SK-N-SH treated with all-trans-retinoic acid at 6 μM for 48 hours (cell line): ENCODE measurements at regions not wholly inside any gene's neighbourhood (a gene's known extent, or its start where the extent isn't known, plus 50 kb on each side); places are given as distances from the start of the nearest gene placed in this dataset.

Source experiments
- CREB5 ChIP-seq: fragments of 250-450 bp; sonication (Bioruptor Pico); IDR thresholded peaks from 2 replicates; pipeline ENCODE4 v1.5.1; 2020; ENCODE audit warnings: low read depth, mild to moderate bottlenecking, moderate library complexity
- ISL1 ChIP-seq: fragments of 250-450 bp; sonication (Bioruptor Pico); IDR thresholded peaks from 2 replicates; pipeline ENCODE4 v2.1.2; 2022; ENCODE audit warnings: mild to moderate bottlenecking, moderate library complexity
- TOX ChIP-seq: fragments of 250-450 bp; sonication (Bioruptor Pico); IDR thresholded peaks from 2 replicates; pipeline ENCODE4 v1.8.0; 2021; ENCODE audit warnings: mild to moderate bottlenecking, moderate library complexity, borderline replicate concordance

DNA sequence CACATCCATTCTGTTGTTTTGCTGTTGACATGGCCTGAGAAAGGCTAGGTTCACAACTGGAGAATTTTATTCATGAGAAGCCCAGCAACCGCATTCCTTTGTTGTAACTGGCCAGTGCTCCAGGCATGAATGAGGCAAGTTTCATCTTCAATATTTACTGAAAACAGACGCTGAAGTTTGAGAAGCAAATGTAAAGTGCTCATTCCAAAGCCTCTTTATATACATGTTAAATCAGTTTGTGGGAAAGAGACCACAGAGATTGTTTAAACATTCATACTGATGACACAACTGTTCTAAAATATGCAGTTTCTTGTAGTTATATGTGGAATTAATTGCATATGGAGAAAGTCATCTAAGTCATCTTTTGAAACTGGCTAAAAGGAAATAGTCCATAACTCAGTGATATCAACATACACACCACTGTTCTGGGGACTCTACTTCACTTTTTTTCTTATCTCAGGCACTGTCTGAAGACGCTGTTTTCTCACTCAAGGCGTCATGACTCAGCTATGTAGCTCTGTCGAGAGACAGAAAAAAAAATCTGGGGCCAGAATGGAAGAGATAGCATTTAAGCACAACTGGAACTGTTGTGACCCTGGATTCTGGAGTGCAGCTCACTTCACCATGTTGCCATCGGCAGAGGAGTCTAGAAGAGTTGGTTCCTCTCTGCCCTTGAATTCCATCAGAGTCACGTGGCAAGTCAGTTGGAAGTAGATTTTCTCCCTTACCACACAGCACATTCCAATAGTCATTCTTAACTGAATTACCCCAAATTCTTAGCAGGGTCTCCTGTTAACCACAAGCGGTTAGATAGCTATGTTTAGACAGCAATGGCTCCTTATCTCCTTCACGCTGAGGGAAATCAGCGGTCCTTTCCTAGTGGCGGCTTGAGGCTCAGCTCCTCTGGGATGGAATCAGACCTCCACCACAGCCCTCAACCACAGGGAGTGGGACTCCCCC, 258.4 kb upstream of the HMGA2 start:
- no peak for TF ChIP-seq TOX (CRISPR knock-in tag)
- no peak for TF ChIP-seq CREB5 (CRISPR knock-in tag)
- no peak for TF ChIP-seq ISL1 (CRISPR knock-in tag)
